ENCODE measurements at regions not wholly inside any gene's neighbourhood (a gene's known extent, or its start where the extent isn't known, plus 50 kb on each side); places are given as distances from the start of the nearest gene placed in this dataset.

DNA sequence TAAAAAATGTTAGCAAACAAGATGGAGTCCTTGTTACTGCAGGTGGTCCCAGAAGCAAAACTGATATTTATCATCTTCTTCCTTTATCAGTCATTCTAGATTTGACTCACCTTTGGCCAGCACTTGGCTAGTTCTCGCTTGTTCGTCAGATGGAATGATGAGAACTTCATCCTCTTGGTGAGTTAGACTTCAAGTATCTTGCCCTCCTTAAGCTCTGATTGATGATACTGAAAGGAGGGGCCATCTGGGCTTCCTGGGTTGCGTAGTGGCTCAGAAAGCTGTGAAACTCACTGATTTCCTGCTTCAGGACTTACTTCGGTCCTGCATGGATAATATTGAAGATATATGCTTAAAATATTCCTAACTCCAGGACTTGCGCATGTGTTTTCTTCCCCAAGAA is 1248.2 kb upstream of the CDH9 start:
- H3K4me3 ChIP-seq (ENCODE audit: low read depth, low read length, poor library complexity, severe bottlenecking), result no peak overlapping the region
- no peaks in the 10 kb centered on the region for H3K4me1 ChIP-seq (ENCODE audit: insufficient read depth, low read length, poor library complexity, severe bottlenecking)
- POLR2A ChIA-PET, result no interaction called here
- no peak overlapping the region for H3K27ac ChIP-seq (ENCODE audit: low read depth, low read length, poor library complexity, severe bottlenecking)
- CTCF ChIA-PET (ENCODE audit: unreplicated experiment), result no interaction called here
- no TSS peak for BruUV-seq (replicated peaks)
- intact Hi-C loops (cut with micrococcal nuclease; ENCODE audit: unreplicated experiment), result no loop called here
- no peak overlapping the region for H2AFZ ChIP-seq (ENCODE audit: low read length)
- no peak for DNase-seq (ENCODE audit: low spot score)
- no peaks in the 10 kb centered on the region for H3K36me3 ChIP-seq (ENCODE audit: insufficient read depth, low read length)
- H3K9me3 ChIP-seq (ENCODE audit: low read length), result no peaks in the 10 kb centered on the region
- TF ChIP-seq EZH2phosphoT487 (IDR thresholded peaks at IDR 0.05; ENCODE audit: borderline replicate concordance, low read depth, low read length), result no peak
- TF ChIP-seq, protein P1, sequence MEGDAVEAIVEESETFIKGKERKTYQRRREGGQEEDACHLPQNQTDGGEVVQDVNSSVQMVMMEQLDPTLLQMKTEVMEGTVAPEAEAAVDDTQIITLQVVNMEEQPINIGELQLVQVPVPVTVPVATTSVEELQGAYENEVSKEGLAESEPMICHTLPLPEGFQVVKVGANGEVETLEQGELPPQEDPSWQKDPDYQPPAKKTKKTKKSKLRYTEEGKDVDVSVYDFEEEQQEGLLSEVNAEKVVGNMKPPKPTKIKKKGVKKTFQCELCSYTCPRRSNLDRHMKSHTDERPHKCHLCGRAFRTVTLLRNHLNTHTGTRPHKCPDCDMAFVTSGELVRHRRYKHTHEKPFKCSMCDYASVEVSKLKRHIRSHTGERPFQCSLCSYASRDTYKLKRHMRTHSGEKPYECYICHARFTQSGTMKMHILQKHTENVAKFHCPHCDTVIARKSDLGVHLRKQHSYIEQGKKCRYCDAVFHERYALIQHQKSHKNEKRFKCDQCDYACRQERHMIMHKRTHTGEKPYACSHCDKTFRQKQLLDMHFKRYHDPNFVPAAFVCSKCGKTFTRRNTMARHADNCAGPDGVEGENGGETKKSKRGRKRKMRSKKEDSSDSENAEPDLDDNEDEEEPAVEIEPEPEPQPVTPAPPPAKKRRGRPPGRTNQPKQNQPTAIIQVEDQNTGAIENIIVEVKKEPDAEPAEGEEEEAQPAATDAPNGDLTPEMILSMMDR (conservative IDR thresholded peaks at IDR 0.05; ENCODE audit: low read length), result no peak
- H4K20me1 ChIP-seq (ENCODE audit: insufficient read depth, low read length), result no peaks in the 10 kb centered on the region
- no peak overlapping the region for H3K4me2 ChIP-seq (ENCODE audit: low read length)
- no peaks in the 10 kb centered on the region; the same call in 1 of the 2 replicates for H3K79me2 ChIP-seq (ENCODE audit: insufficient read depth, low read depth, low read length)
- H3K9me2 ChIP-seq (ENCODE audit: insufficient read depth, low read length), result no peaks in the 10 kb centered on the region

DNA sequence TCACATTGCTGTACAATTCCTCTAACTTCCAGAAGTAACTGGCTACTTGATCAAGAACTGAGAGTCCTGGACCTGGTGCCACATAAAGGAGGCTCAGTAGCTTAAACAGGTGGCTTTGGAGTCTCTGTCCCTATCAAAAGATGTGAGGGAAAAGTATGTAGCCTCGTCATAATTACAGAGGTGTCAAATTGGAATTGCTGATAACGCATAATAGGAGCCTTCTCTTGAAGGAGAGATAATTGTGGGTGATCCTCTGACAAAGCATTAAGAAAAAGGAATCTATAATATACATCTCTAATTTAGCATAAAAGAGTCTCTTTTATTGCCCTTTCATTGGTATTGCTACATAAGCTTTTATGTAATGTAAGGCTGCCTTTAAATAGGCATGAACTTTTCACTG is 1246.4 kb upstream of the CDH9 start:
- no peak for DNase-seq (ENCODE audit: low spot score)
- Histone ChIP-seq H3K4me1 (ENCODE audit: insufficient read depth, low read length, poor library complexity, severe bottlenecking) (no peaks in the 10 kb centered on the region), H3K9me3 (ENCODE audit: low read length) (no peaks in the 10 kb centered on the region), H3K4me3 (ENCODE audit: low read depth, low read length, poor library complexity, severe bottlenecking) (no peak overlapping the region), H3K36me3 (ENCODE audit: insufficient read depth, low read length) (no peaks in the 10 kb centered on the region), H3K4me2 (ENCODE audit: low read length) (no peak overlapping the region), H3K27ac (ENCODE audit: low read depth, low read length, poor library complexity, severe bottlenecking) (no peak overlapping the region), H3K9me2 (ENCODE audit: insufficient read depth, low read length) (no peaks in the 10 kb centered on the region), H3K79me2 (ENCODE audit: insufficient read depth, low read depth, low read length) (no peaks in the 10 kb centered on the region; the same call in 1 of the 2 replicates), H4K20me1 (ENCODE audit: insufficient read depth, low read length) (no peaks in the 10 kb centered on the region), H2AFZ (ENCODE audit: low read length) (no peak overlapping the region)
- POLR2A ChIA-PET, result no interaction called here
- CTCF ChIA-PET (ENCODE audit: unreplicated experiment), result no interaction called here
- no TSS peak for BruUV-seq (replicated peaks)
- TF ChIP-seq, protein P1 (conservative IDR thresholded peaks at IDR 0.05; ENCODE audit: low read length), result no peak
- TF ChIP-seq EZH2phosphoT487 (IDR thresholded peaks at IDR 0.05; ENCODE audit: borderline replicate concordance, low read depth, low read length), result no peak
- intact Hi-C loops (cut with micrococcal nuclease; ENCODE audit: unreplicated experiment), result no loop called here

DNA sequence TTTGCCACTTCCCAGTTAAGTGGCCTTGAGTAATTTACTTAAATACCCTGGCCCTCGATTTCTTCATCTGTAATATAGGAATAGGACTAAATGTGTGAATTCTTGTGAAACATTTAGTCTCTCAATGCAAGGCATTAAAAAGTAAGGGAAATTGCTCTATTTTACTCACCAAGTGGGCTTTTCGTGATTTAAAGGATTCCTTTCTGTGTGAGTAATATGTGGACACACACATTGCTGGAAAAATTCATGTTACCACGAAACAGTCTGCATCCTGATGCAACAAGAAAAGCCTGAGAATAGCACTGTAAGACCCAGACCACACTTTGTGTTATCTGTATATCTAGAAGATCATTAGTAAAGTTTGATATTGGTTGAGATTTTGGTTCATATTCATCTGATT is 1243.0 kb upstream of the CDH9 start:
- Histone ChIP-seq H3K9me3 (ENCODE audit: low read length) (no peaks in the 10 kb centered on the region), H3K79me2 (ENCODE audit: insufficient read depth, low read depth, low read length) (no peaks in the 10 kb centered on the region; the same call in 1 of the 2 replicates), H2AFZ (ENCODE audit: low read length) (no peak overlapping the region), H4K20me1 (ENCODE audit: insufficient read depth, low read length) (no peaks in the 10 kb centered on the region), H3K27ac (ENCODE audit: low read depth, low read length, poor library complexity, severe bottlenecking) (no peak overlapping the region), H3K4me1 (ENCODE audit: insufficient read depth, low read length, poor library complexity, severe bottlenecking) (no peaks in the 10 kb centered on the region), H3K36me3 (ENCODE audit: insufficient read depth, low read length) (no peaks in the 10 kb centered on the region), H3K9me2 (ENCODE audit: insufficient read depth, low read length) (no peaks in the 10 kb centered on the region), H3K4me3 (ENCODE audit: low read depth, low read length, poor library complexity, severe bottlenecking) (no peak overlapping the region), H3K4me2 (ENCODE audit: low read length) (no peak overlapping the region)
- intact Hi-C loops (cut with micrococcal nuclease; ENCODE audit: unreplicated experiment), result no loop called here
- no TSS peak for BruUV-seq (replicated peaks)
- ChIA-PET CTCF (ENCODE audit: unreplicated experiment) (no interaction called here), POLR2A (no interaction called here)
- no peak for DNase-seq (ENCODE audit: low spot score)
- TF ChIP-seq, protein P1 (conservative IDR thresholded peaks at IDR 0.05; ENCODE audit: low read length), result no peak
- no peak for TF ChIP-seq EZH2phosphoT487 (IDR thresholded peaks at IDR 0.05; ENCODE audit: borderline replicate concordance, low read depth, low read length)

All from OCI-LY7 (cell line).